ENCODE measurements at regions not wholly inside any gene's neighbourhood (a gene's known extent, or its start where the extent isn't known, plus 50 kb on each side); places are given as distances from the start of the nearest gene placed in this dataset.

DNA sequence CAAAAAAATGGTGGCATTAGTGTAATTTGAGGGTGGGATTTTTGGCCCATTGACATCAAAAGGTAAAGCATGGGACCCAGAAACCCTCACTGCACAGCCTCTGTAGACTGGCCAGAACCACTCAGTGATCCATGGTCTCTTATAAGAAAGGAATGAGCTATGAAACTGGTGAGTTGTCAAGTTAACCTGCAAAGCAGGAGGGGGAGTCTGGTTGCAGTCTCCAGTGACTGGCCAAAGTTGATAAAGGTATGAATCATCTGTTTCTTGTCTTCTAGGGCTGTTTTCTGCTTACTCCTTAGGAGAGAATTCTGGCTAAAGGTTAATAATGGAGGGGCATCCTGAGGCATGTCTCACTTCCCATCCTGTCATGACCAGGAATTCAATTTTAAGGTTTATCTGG is 325.2 kb downstream of the TLR4 start:
- DNase-seq (ENCODE audit: low read depth in 2 of 2): no peak

DNA sequence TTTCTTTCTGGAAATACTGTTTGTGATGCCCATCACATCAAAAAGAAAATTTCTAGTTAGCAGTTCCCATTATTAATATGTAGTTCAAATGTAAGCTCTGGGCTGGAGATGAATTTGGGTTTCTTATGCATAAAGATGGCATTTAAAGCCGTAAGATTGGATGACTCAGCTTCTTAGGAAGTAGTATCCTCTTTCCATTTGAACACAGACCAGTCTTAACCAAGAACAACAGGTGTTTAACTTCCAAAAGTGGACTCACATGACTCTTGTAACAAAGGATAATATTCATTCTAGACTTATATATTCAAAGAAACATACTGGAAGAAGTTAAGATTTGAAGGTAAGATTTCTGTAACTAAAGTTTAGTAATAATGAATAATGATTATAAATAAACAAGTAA is 330.5 kb downstream of the TLR4 start:
- DNase-seq (ENCODE audit: low read depth in 2 of 2): no peak

- DNase-seq (ENCODE audit: low read depth in 2 of 2): no peak
Measured at GRCh38 chr9:118038713-118039112, 334.5 kb downstream of the TLR4 start.

DNA sequence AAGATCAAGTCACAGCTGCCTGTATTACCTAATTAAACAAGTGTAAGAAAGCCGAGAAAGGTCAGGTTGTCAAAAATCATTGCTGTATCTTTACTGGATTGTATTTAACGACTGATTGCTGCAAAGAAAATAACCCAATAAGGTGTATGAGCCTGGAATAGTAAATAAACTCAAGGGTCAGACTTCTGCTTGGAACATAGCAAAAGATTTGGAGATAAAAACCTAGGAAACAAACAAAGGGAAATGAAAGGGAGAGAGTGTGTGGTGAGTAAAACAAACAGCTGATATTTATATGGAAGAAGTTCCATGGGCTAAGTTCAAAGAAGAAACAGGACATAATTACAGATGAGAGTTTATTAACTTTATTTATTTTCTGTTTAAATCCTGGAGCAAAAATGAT is 354.0 kb downstream of the TLR4 start:
- no peak for DNase-seq (ENCODE audit: low read depth in 2 of 2)

GRCh38 chr9:118059484-118060278 is 355.5 kb downstream of the TLR4 start:
- peak; percentile 18 to 51 for DNase-seq (ENCODE audit: low read depth in 2 of 2)

DNA sequence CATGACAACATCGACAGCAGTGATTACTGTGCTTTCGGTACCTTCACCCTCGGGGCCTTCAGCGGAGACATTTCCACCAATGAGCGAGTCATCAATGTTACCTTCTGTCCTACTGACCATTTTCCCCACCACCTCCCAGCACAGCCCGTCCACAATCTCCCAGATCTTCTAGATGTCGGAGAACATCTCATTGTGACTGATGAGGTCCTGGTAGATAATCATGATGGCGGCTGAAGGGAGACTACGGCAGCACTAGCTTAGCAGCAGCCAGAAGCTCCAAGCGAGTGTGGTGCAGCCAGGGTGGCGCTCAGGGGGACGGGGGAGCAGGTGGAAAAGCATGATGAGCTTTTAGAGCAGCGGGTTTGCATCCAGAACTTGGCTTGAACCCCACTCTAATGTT is 379.0 kb downstream of the TLR4 start:
- no peak for DNase-seq (ENCODE audit: low read depth in 2 of 2)

- no peak for DNase-seq (ENCODE audit: low read depth in 2 of 2)
Measured at GRCh38 chr9:118088090-118088489, 383.9 kb downstream of the TLR4 start.

DNA sequence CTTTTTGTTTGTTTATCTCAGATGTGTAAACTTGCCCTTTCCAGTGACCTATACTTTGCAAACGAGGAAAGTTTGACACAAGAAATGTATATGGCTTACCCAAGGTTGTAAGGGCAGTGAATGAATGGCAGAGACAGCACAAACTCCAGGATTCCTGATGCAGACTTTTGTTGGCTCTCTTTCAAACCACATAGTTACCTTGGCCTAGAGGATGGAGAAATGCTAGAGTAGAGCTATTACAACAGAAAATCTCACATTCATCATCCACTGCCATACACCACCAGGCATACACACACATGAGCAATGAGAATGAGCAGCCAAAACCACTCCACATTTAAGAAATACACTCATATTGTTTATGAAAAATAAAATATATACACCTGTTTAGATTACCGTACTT is 387.0 kb downstream of the TLR4 start:
- DNase-seq (ENCODE audit: low read depth in 2 of 2): no peak

DNA sequence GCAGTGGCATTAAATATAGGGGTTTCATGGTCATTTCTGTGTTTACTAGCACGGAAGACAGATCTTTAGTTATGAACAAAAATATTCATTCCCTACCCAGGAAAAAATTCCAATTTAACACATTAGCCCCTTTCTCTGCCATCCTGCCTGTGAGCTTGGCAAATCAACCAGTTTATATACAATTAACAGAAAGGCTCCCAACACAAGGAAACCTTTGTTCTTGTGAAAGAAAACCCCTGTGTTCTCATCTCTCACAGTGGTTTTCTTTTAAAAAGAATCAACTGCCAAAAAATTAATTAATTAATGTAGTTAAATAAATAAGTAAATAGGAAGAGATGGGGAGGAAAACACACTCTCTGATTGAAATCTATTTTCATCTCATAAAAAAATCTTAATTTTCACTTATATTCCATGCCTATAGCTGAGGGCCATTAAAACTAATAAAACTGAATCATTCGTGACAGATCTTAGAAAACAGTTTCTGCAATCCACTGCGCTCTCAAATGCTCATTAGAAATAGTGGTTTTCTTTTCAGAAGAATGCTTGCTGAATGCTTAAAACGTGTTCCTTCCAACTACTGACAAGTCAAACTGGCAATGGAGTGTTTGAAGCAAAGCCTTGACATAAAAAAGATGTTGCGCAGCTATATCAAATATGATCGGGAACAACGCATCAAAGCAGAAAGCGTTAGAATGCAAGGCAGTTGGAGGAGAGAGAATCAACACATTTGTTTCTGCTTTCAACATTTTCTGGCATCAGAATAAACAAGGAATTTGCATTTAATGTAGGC is 387.7 kb downstream of the TLR4 start:
- no peak for DNase-seq (ENCODE audit: low read depth in 2 of 2)

DNA sequence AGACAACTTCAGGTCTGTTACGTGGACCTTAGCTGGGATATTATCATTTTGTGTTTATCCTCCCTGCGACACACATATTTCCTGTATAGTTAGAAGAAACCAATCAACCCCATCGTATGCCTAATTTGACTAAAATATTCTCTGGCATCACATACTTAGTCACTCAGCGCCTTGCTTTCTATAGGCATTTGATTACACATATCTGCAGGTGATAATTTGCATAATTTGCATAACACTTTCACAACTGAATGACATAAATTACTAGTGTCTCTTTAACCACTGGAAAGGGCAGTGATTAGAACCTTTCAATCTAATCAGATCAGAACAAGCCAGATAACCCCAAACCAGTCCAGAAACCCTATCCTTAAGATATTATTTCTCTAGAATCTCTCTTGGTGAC is 390.2 kb downstream of the TLR4 start:
- DNase-seq (ENCODE audit: low read depth in 2 of 2): no peak

DNA sequence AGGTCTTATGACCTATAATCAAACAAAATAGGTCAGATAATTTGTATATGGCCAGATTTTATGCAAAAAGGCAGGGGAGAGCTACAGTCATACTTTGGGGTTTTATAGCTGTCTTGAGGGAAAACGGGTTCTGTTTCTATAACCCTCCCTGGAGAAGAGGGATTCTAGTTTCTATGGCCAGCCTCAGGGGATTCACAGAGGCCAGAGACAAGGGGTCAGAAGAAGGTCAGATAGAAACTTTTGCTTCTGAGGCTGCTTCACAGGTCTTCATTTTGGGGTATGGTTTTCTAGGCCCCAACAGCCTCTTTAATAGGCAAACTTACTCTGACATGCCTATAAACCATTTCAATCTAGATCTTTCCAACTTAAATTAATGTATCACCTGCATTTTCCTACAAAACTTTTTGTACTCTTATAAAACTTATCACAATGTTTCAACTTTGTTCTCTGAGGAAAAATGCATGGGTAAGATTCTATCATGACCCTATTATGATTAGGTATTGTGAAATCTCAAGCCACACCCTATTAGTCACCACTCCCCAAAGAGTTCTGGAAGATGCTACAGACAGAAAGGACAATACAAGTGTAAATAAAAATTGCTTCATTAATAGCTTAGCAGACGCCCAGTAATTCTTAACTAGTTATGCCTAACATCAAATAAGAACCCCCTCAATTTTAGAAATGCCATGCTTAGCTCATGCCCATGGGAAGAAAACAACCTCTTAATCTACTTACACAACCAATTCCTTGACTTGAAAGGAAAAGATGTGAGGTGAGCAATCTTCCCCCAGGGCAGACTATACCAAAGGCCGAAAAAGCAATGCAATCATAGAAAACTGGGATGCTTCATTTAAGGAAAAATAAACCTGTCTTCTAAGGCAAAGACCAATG is 396.6 kb downstream of the TLR4 start:
- no peak for DNase-seq (ENCODE audit: low read depth in 2 of 2)

DNA sequence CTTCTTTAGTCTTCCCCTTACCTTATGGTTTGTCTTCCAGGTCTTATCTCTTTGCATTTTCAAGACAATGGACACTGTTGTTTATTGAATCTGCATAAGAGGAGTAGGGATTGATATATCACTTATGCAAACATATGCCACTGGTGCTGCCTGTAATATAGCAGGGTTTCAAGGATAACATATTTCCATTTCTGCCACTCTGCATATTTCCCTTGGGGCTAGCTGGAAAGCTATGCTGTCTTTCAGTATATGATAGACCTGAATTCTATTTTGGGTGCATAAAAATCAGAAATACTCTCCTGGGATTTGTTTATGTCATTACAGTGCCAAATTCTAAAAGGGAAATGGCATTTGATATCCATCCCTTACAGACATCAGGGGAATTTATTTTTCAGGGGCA is 400.2 kb downstream of the TLR4 start:
- DNase-seq (ENCODE audit: low read depth in 2 of 2): no peak

DNA sequence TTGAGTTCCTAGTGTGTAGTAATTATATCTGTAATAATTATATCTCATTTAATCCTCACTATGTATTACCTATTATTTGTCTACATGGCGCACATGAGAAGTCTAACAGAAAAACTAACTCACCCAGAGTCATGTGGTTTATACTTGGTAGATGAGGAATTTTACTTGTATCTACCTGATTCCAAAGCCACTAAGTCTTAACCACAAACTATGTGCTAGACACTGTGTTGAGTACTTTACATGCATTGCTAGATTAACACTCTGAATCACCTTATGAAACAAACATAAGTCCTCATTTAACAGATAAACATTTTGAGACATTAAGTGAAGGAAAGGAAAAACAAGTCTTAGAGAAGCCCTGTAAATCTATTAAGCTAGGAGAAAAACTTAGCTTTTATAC is 404.8 kb downstream of the TLR4 start:
- DNase-seq (ENCODE audit: low read depth in 2 of 2): no peak

- no peak for DNase-seq (ENCODE audit: low read depth in 2 of 2)
Measured at GRCh38 chr9:118109542-118109941, 405.3 kb downstream of the TLR4 start.

DNA sequence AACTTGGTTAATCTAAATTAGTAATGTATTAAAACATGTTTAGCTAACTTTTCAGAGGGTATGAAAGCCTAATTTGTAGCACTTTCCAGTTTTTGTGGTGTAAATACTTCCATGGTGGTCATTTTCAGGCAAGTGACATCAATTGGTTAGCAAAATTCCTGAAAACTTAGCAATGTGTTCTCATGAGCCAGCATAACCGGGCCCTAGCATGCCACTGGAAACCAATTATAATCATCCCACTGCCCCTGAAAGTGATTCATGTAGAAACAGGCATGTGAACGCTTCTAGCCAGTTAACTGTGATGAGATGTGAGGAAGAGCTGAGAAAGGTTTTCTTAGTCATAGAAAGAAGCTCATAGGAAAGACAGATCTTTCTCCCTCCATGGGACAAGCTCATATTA is 417.2 kb downstream of the TLR4 start:
- no peak for DNase-seq (ENCODE audit: low read depth in 2 of 2)

- no peak for DNase-seq (ENCODE audit: low read depth in 2 of 2)
Measured at GRCh38 chr9:118128313-118128712, 424.1 kb downstream of the TLR4 start.

DNA sequence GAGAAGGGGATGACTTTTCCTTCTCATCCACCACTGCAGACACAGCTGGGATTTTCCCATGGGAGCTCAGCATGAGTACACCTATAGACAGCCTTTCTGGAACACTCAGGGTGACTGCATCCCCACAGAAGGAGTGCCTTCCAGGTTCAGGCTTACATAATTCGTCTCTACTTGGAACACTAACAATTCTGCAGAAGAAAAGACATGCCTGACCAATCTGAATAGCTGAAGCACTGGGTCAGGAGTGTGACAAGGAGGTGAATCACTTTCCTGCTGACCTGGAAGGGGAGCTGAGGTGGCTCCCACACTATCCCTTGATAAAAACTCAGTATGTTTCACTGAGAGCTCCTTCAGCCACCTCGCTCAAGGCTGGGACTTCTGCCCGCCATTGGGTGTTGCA is 425.3 kb downstream of the TLR4 start:
- DNase-seq (ENCODE audit: low read depth in 2 of 2): no peak

- DNase-seq (ENCODE audit: low read depth in 2 of 2): no peak
Measured at GRCh38 chr9:118148990-118149389, 444.8 kb downstream of the TLR4 start.

- no peak for DNase-seq (ENCODE audit: low read depth in 2 of 2)
Measured at GRCh38 chr9:118156846-118157245, 452.6 kb downstream of the TLR4 start.

DNA sequence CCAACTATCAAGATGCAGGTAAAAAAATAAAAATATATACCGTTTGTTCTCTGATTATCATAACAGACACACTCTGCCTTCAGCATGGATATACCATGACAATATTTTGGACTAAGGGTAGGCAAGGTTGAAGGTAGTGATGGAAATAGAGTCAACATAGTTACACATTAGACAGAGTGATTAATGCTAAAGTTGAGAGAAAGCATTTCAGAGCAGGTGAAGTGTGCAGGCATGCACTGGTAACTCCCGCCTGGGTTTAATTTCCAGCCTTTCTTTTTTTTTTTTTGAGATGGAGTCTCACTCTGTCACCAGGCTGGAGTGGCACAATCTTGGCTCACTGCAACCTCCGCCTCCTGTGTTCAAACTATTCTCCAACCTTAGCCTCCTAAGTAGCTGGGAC is 458.5 kb downstream of the TLR4 start:
- DNase-seq (ENCODE audit: low read depth in 2 of 2): no peak

DNA sequence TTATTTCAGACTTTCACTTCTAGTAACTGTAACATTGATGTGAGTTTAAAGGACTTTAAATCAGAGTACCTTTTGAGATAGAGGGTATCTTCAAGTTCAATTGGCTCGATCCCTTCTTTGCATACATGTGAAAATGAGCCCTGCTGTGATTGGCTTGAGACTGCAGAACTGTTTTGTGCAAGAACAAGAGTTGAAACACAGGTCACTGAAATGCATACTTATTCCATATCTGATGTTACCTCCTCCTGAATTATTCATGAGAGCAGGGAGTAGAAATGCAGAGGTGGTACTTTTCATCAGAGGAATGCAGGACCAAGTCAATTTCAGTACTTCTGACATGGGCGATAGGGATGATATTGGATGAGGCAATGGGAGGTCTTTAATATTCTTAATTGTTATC is 459.5 kb downstream of the TLR4 start:
- DNase-seq (ENCODE audit: low read depth in 2 of 2): no peak

GRCh38 chr9:118165451-118165850 is 461.2 kb downstream of the TLR4 start:
- no peak for DNase-seq (ENCODE audit: low read depth in 2 of 2)
